ENCODE measurements at regions not wholly inside any gene's neighbourhood (a gene's known extent, or its start where the extent isn't known, plus 50 kb on each side); places are given as distances from the start of the nearest gene placed in this dataset.
A peak's percentile ranks its signal among the peaks of the same experiment; 100 is the strongest.

- DNase-seq: no peak
These were observed 405.0 kb upstream of the ZNF507 start for GRCh38 chr19:31940396-31940795.

- DNase-seq: no peak
These were observed 402.2 kb upstream of the ZNF507 start for GRCh38 chr19:31943191-31943661.

- DNase-seq: no peak
These were observed 401.6 kb upstream of the ZNF507 start for GRCh38 chr19:31943778-31944177.

- DNase-seq: no peak
These were observed 401.1 kb upstream of the ZNF507 start for GRCh38 chr19:31944326-31944725.

GRCh38 chr19:31946491-31946890, 398.9 kb upstream of the ZNF507 start:
- no peak for DNase-seq

- peak in 1 of 3 donors; percentile 19 for DNase-seq
These were observed 397.8 kb upstream of the ZNF507 start for GRCh38 chr19:31947436-31948115.

- no peak for DNase-seq
These were observed 392.7 kb upstream of the ZNF507 start for GRCh38 chr19:31952693-31953092.

GRCh38 chr19:31955061-31955460, 390.3 kb upstream of the ZNF507 start:
- no peak for DNase-seq

- DNase-seq: peak in 1 of 3 donors; percentile 17
These were observed 389.5 kb upstream of the ZNF507 start for GRCh38 chr19:31955884-31956283.

GRCh38 chr19:31956771-31957392, 388.5 kb upstream of the ZNF507 start:
- no peak for DNase-seq

- no peak for DNase-seq
These were observed 387.7 kb upstream of the ZNF507 start for GRCh38 chr19:31957711-31958110.

- no peak for DNase-seq
These were observed 385.8 kb upstream of the ZNF507 start for GRCh38 chr19:31959527-31960018.

GRCh38 chr19:31960474-31960873, 384.9 kb upstream of the ZNF507 start:
- DNase-seq: no peak

GRCh38 chr19:31961191-31961590, 384.2 kb upstream of the ZNF507 start:
- DNase-seq: no peak

- no peak for DNase-seq
These were observed 383.7 kb upstream of the ZNF507 start for GRCh38 chr19:31961667-31962066.

- peak in 1 of 3 donors; percentile 9 for DNase-seq
These were observed 382.8 kb upstream of the ZNF507 start for GRCh38 chr19:31962561-31962996.

GRCh38 chr19:31963746-31964145, 381.7 kb upstream of the ZNF507 start:
- no peak for DNase-seq

- DNase-seq: peak in 2 of 3 donors; percentile 34 to 44
These were observed 376.4 kb upstream of the ZNF507 start for GRCh38 chr19:31969016-31969415.

- DNase-seq: no peak
These were observed 375.4 kb upstream of the ZNF507 start for GRCh38 chr19:31970027-31970461.

- DNase-seq: no peak
These were observed 371.1 kb upstream of the ZNF507 start for GRCh38 chr19:31974290-31974689.

GRCh38 chr19:31974941-31975340, 370.5 kb upstream of the ZNF507 start:
- no peak for DNase-seq

GRCh38 chr19:31975461-31975860, 369.9 kb upstream of the ZNF507 start:
- DNase-seq: no peak

All from muscle of back (tissue), 3 donors.